ENCODE measurements at regions not wholly inside any gene's neighbourhood (a gene's known extent, or its start where the extent isn't known, plus 50 kb on each side); places are given as distances from the start of the nearest gene placed in this dataset.

- TF ChIP-seq CTCF (IDR thresholded peaks at IDR 0.05; ENCODE audit: insufficient read depth, low read length) (no peak), POLR2AphosphoS5 (IDR thresholded peaks at IDR 0.05; ENCODE audit: low read depth) (no peak), REST (IDR thresholded peaks at IDR 0.05; ENCODE audit: insufficient replicate concordance, low read depth) (no peak)
Measured at GRCh38 chr9:117784996-117785395, 80.8 kb downstream of the TLR4 start.

Data from HL-60 (cell line).